ENCODE measurements at regions not wholly inside any gene's neighbourhood (a gene's known extent, or its start where the extent isn't known, plus 50 kb on each side); places are given as distances from the start of the nearest gene placed in this dataset.

DNA sequence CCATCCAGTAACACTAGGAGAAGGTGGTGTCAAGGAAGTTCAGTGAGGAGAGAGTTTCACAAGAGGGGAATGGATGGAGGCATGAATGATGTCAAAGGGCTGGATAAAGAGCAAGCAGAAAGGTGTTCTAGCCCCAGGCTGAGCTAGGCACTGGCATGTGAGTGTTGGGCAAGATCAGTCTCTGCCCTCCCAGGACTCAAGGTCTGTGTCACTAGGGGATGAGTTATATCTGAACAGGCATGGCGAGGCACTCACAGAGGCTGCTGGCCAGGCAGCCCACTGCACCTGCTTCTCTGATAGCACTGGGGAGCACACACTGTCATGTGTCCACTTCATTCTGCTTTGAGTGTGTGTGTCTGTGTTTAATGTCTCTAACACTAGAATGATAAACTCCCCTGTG lies 903.8 kb downstream of the BCL11B start:
- no peak for DNase-seq

DNA sequence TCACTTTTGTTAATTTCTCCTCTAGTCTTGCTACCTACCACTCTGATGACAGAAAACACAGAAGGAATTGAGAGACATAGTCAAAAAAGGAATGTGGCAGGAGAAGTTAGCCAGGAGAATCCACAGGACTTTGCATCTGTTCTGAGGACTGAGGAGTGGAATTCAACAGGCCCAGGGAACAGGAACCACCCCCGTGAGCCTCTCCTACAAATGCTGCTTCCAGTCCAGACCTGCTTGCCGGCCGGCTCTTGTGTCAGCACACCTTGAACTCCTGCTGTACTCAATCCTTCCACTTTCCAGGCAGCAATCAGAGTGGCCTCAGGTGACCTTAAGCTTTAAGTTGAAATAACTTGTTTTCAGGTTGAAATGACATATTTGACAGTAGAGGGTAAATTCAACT lies 903.1 kb downstream of the BCL11B start:
- DNase-seq, result no peak

DNA sequence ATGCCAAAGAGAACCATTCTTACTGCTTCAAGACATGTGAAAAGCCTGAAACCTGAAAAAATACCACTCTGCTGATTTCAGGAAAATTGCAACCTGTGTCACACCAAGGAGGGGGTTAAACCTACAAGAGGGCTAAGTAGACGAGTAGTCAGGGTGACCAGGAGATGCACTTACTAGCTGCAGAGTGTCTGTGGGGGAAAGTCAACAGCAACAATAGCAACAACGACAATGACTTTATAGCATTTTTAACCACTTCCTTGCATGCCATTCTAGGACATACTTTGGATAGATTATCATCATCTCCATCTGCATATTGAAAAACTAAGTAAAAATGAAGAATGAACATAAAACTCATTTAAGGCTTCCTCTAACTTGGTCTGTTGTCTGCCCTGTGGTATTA lies 902.7 kb downstream of the BCL11B start:
- DNase-seq, result no peak

DNA sequence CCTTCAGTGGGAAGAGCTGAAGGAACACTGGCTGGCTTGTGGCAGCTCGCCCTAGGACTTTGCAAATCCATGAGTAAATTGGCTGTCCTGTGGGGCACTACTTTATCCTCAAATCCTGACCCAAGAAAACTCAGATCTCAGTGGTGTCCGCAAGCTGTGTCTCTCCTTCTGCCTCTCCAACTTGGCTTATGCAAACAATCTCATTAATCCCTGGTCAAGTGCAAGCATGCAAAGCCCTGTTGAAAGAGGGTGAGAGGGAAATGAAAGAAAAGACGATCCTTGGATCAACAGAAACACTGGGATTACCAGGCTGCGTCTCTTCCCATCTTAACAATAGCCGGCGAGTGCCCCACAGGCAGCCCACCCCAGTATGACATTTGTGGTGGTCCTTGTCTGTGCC lies 901.6 kb downstream of the BCL11B start:
- no peak for DNase-seq

DNA sequence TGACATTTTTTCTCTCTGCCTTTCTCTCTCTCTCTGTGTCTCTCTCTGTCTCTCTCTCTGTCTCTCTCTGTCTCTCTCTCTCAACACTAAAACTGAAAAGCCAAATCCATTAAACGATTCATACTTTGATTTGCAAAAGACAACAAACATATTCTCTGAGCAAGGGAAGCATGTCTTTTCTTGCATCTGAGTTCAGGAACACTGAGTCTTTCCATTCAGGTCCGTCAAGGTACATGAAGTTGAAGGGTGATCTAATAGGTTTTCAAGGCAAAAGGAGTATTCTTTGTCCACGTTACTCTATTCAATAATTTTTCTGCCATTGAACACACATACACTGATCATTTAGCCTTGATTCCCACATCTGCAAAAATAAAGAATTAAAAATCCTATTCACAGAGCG lies 900.9 kb downstream of the BCL11B start:
- no peak for DNase-seq

DNA sequence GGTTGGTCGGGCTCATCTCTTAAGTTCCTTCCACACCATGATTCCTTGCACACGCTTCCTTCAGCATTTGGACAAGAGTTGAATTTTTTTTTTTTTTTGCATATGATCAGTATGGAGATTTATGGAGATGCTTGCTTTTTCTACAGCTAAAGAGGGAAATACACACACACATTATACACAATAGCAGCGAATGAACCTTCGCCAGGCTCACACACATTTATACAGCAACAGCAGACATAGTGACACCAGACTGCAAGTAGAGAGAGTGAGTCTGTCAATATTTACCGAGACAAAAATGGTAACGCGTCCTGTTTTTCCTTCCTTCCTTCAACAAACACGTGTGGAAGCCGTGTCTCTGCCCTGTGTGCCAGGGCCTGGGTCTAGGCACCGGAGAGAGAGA lies 897.9 kb downstream of the BCL11B start:
- DNase-seq, result no peak

DNA sequence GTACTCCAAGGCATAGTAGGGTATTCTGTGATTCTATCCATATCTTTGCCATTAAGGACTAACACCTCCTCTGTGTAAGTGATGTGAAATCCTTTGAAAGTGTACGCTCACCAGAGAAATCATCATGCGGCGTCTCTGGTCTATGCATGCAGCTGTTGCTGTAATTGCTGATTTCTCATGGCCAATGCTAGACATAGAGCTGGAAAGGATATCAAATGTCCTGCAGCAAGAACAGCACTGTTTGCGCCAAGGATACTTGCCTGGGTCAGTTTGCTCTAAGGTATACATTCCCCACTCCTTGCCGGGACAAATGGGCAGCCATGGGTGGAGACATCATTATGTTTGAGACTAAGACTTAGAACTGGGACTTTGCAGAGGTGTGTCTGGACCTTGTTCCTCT lies 896.4 kb downstream of the BCL11B start:
- no peak for DNase-seq

DNA sequence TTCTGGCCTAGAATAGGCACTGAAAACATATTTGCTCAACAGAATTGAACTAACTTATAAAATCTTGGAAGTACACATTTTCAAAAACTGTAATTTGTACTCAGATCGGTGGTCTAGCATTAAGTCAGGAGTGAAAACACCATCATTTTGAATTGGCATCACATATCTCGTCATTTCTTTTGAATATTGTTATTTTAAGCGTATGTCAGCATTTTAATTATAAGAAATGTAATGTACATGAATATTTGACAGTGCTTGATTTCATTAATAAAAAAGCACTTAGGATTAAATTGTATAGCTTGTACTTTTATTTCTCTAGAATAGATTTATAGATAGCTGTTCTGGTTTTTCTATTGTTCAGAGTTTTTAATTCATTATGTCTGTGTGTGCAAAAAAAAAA lies 892.2 kb downstream of the BCL11B start:
- no peak for DNase-seq

DNA sequence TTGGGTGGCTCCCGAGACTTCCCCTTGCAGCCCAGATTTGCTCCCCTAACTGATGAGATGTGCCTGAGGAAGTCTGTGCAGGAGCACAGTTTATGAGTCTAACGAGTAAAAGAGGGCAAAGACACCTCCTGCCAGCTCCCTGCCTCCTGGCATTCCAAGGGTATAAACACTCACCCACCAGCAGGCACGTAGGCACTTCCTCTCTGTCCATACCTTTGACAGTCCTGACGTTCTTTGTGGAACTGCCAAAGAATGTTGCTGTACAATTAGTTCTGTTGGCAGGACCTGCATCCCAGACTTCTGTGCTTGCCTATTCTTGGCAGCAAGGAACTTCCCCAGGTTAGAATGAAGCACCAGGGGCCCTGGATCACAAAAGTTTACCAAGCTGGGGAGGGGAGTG lies 889.3 kb downstream of the BCL11B start:
- DNase-seq, result no peak

DNA sequence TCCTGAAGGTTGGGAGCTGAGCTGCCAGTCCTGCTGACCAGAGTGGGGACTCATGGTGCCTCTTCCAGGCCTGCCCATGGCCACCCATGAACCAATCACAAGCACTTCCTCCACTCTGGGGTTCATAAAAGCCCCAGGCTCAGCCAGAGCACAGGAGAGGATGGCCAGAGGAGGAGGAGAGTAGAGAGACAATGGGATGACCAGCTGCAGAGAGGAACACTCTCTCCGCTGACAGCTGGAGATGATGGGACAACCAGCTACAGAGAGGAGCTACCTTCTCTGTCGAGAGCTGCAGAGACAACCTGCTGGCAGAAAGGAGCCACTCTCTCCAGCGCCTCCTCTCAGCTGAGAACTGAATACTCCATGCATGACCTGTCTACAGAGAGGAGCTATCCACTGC lies 886.1 kb downstream of the BCL11B start:
- DNase-seq, result no peak

DNA sequence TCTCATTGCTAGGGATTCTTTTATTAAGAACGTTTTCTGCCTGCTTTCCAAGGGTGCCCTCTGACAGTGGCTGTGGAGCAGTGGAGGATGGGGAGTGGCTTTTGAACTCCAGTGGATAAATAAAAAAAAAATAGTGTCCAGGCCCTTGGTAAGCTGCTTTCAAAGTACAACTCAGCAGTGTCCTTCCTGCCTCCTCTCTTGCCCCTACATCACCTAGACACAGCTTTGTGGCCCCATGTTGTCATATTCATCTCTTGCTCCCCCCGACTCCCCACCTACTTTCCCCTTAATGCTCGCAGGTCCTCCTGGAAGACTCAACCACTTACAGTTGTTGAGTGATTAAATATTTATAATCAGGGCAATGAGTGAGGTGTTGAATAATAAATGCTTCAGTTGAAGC lies 880.9 kb downstream of the BCL11B start:
- no peak for DNase-seq

DNA sequence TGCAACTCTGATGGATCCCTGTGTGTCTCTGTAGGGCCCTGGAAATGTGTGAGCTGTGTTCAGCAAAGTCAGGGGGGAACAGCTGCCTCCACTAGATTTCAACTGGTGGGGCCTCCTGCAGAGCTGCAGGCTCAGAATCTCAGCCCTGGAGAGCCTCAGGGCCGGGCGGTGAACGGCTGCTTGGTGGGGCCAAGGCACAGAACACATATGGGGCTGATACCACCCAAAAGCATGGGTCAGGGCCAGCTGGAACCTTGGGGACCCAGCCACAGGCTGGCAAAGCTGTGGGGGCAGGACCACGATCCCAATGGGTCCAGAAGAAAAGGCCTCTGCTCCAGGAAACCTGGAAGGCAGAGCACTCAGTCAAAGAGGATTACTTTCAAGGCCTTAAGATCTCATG lies 878.5 kb downstream of the BCL11B start:
- no peak for DNase-seq

DNA sequence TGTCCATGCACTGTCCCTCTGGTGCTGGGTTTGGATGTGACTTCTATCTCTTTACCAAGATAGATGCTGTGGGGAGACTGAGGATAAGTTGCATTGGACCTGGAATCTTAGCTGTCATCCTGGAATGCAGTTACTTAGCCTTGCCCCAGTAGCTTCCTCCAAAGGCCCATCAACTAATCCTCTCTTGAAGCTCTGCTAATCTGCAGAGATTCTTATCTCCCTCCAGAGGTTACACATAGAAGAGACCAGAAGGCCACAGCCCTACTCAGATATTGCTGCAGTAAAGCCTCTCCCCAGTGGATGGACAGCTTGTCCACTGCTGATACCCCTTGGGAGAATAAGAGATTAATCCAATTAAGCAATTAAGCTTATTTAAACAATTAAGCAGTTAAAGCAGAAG lies 867.2 kb downstream of the BCL11B start:
- DNase-seq, result no peak

DNA sequence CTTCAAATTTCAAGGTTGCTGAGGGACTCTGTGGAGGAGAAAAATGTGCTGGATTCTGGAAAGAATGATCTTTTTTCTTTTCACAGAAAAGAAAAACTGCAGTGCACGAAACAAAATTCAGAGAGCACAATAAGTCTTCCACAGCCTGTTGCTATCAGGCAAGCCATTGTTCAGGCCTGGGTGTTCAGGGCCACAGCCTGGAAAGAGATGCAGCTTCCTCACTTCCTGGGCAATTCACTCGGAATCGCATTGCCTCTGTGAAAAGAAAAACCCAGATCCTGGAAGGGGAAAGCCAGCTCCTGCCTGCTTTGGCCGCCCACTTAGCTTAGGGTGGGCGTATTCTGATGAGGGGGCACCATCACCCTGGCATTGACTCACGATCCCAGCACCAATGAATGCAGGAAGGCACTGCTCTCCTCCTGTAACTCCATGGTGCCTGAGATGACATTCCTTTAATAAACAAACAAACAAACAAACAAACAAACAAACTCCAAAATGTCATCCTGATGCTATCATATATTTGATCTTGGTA lies 863.9 kb downstream of the BCL11B start:
- no peak for DNase-seq

DNA sequence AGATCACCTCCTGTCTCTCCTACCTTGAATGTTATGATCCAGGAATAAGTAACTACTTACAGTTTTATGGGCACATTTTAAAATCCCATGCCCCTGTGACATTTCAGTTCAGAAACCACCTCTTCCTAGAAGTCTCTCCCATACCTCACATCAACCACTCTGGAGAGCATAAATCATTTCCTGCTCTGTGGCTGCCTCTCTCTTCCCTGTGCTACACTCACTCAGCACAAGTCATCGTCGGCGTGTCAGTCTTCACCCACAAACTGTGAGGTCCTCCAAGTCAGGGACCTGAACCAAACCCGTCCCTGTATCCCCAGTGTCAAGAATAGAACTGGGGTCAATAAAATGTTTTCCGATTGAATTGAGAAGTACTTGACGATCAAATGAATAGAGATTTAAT lies 863.3 kb downstream of the BCL11B start:
- no peak for DNase-seq

DNA sequence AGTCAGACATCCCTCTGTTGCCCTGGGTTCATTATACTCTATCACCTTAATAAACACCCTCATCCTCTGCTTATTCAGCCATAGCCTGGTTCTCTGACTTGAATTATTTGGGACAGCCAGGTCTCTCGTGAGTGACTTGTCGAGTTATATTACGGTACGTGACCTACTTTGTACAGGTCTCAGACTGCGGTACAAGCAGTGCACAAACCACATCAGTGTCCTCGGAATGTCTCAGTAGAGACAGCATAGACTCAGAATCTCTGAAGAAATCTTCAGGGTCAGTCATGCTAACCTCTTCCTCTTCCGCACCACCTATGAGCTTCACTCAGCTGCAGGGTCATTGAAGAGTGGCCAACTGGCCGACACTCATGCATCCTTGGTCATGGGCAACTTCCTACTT lies 860.8 kb downstream of the BCL11B start:
- no peak for DNase-seq

DNA sequence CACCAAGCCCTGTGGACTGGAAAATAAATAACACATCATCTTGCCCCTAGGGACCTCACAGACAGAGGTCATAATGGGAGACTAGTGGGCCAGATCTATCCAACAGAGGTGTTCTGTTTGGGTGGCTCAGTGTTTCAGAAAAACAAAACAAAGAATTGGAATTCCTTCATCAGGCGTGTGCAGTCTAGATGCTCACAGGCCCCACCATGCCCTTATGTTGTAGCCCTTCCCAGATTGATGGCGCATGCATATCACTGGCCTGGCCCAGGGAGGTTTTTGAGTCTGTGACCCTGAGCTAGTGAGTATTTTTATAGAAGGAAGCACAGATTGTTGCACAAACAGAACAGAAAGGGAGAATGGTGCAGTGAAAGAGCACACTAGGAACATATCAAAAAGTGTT lies 859.6 kb downstream of the BCL11B start:
- no peak for DNase-seq

DNA sequence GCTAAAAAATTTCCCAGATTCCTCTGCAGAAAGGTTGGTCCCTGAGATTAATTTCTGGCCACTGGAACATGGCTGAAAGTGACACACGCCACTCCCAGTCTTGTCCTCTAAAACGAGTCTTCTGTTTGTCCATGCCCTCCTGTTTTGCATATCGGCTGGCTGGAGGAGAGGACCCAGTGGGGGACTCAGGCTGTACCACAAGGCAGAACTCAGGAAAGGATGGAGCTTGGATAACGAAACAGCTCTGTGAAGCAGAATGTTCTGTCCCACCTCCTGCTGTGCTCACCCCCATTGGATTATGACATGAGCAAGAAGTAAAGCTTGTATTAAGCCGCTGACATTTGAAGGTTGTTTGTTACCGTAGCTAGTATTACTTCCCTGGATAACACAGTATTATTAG lies 856.2 kb downstream of the BCL11B start:
- DNase-seq, result no peak

DNA sequence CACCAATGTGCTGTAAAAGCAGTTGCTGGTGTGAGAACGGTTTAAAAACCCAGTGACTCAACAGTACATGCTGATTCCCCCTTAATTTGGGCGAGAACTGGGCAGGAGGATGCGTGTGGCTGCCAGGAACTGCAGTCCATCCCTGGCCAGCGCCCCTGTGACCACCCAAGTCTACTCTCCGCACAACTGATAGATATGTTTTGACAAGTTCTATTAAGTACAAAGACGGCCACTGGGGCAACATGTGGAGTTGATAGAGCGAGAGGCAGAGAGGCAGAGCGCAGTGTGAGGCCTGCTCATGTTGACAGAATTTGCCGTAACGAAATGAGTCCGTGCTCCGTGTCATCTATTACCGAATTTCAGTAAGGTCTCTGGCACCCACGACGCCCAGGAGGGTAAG lies 855.0 kb downstream of the BCL11B start:
- no peak for DNase-seq

DNA sequence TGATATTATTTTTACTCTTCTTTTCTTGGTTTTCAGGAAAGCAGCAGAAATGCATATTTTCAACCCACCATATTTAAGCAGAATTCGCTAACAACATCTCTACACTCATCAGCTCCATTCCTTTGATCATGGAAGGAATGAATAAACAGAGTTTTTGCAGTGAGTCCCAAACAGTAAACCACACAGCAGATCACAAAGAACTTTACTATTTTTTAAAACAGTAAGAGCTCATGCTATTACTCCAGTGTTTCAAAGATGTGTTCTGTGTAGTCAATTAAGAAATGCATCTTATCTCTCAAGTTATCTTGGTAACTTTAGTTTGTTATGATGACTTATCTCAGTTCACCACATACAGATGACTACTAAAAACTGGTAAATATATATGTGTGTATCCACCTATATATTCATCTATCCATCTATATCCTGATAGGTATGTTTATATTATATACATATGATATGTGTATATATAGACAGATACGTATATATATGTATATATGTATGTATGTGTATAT lies 843.5 kb downstream of the BCL11B start:
- no peak for DNase-seq

DNA sequence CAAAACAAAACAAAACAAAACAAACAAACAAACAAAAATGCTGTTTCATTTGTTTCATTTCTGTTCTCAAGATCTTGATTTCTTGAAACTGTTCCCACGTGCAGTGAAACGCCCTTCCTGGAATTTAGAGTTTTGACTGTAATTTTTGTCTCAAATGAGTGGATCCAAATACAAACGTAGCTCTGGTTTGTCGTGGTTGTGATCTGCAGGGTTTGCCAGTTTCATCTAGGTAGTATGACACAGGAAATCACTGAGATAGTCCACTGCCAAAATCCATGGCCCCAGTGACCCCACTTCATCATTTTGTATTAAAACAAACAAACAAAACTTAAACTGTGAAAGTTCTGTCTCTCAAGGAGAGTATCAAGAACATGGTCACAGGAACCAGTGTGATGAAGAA lies 838.6 kb downstream of the BCL11B start:
- no peak for DNase-seq

DNA sequence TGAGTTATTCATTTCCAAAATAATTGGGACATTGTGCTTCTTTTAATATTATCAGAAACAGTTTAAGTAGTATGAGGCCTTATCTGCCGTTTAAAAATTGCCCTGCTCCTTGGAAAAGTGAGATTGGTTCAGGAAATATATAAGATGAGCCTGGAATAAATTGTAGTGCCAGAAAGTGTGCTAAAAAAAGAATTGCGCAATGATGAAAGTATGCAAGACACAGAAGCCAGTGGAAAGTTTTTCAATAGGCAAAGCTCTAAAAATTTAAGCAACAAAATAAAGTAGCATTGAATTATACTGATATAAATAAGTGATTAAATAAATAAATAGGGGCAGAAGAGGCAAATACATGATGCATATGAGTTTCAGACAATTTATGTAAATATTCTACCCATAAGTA lies 834.9 kb downstream of the BCL11B start:
- DNase-seq, result no peak

DNA sequence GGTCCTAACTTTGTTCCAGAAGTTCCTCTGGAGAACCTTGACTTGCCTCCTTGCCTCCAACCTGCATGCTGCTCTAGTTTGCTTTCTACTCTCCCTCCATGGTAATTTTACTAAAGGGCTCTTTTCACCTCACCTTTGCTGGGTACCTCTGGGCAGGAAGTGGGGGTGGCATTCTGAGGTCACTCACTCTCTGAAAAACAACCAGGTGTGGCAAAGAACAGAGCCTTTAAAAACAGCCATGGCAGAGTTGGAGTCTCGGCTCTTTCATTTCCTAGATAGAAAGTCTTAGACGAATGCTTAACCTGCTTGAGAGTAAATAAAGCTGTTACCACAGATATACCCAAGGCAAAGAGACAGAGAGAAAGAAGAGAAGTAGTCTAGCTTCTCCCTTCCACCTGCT lies 827.9 kb downstream of the BCL11B start:
- DNase-seq, result no peak

DNA sequence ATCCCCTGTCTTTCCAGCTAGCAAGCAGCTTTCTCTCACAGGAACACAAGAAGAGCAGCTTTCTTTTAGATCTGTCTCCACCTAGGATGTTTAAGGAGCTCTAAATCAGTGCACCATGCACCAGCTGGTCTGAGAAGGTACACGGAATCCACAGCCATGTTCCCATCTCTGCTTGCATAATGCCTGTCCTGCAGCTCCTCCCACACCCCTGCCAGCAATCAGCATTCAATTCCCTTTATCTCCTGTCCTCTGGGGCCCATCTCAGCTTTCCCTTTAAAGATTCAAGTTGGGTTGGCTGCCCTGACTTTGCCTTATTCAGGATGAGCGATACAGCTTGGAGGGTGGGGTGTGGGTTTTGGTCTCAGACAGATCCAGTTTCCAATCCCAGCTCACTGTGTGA lies 826.3 kb downstream of the BCL11B start:
- no peak for DNase-seq

DNA sequence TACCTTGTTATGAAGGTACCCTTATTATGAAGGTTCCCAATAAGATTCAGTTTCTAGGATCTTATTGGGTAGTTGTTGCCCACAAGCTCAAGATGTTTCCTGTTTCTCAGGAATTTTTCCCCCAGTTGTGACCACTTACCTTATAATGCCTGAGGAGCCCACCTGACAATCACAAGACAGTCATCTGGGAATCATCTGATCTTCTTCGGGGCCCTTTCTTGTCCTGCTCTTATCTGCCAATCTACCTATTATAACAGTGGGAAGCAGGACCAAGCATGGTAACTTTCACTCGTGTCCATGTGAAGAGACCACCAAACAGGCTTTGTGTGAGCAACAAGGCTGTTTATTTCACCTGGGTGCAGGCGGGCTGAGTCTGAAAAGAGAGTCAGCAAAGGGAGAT lies 825.5 kb downstream of the BCL11B start:
- no peak for DNase-seq

DNA sequence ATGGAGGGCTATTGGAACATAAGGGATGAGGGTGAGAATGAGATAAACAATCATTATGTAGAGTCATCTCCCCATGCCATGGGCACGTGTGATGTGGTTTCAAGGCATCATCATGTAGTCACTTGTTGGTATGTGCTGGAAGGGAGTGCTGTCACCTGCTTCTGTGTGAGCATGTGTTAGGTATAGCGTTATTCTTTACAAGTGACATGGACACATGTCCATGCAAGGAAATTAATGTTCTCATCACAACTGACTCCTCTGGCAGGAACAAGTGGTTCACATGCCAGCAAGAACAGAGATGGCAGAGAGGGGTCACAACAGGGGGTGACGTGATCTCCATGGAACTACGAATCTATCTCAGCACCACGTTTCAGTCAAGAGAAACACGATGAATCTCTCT lies 815.8 kb downstream of the BCL11B start:
- no peak for DNase-seq

Measured in NCI-H446 treated with DMSO at 0.1 percent for 48 hours (cell line).